Tibial nerve (tissue), 3 donors: ENCODE measurements at regions not wholly inside any gene's neighbourhood (a gene's known extent, or its start where the extent isn't known, plus 50 kb on each side); places are given as distances from the start of the nearest gene placed in this dataset.

Experiments
- CTCF ChIP-seq, 5 experiments: fragments of 200-600 bp in 3 of 5; fragments of 450-650 bp in 2 of 5; sonication (generic) in 3 of 5; IDR thresholded peaks; one replicate each; pipeline ENCODE4 v1.5.1; 2016 to 2019; ENCODE audit warnings: antibody characterized with exemption in 5 of 5, mild to moderate bottlenecking in 3 of 5, moderate library complexity in 2 of 5
- POLR2A ChIP-seq, 2 donors: fragments of 450-650 bp; IDR thresholded peaks; one replicate each; pipeline ENCODE4 v1.6.1; 2017; ENCODE audit warnings: antibody characterized with exemption in 2 of 2, mild to moderate bottlenecking in 2 of 2, moderate library complexity in 2 of 2

GRCh38 chr6:41467627-41468404 lies 78.4 kb upstream of the FOXP4 start:
- TF ChIP-seq CTCF (IDR thresholded peaks at IDR 0.05) (no peak), POLR2A (IDR thresholded peaks at IDR 0.05) (no peak)
